GM10248 (cell line): ENCODE measurements at regions not wholly inside any gene's neighbourhood (a gene's known extent, or its start where the extent isn't known, plus 50 kb on each side); places are given as distances from the start of the nearest gene placed in this dataset.

Experiments used
- CTCF ChIA-PET: fragments of 300-600 bp; sonication (Branson Sonifier 250); formaldehyde crosslinking; extraction: SDS; loops from one replicate; lab custom pipeline; 2021; ENCODE audit warnings: antibody characterized with exemption; lab: Yijun Ruan, JAX
- POLR2A ChIA-PET: fragments of 350-650 bp; sonication (Branson Sonifier 250); formaldehyde crosslinking; extraction: SDS; loops from one replicate; lab custom pipeline; 2020; ENCODE audit warnings: antibody characterized with exemption; lab: Yijun Ruan, JAX
- DNase-seq: peaks from one replicate; pipeline ENCODE4 v3.0.0; 2012; ENCODE audit errors: extremely low spot score
- CTCF ChIP-seq: IDR thresholded peaks from 2 replicates; pipeline ENCODE4 v1.5.1; 2012; ENCODE audit warnings: mild to moderate bottlenecking, low read depth; ENCODE audit errors: extremely low read depth, missing control alignments, control extremely low read depth

GRCh38 chr10:36269222-36269621 is 627.1 kb upstream of the FZD8 start:
- no peak for DNase-seq
- POLR2A ChIA-PET: no interaction called here
- no peak for TF ChIP-seq CTCF
- CTCF ChIA-PET: no interaction called here

- no peak for DNase-seq
- no peak for TF ChIP-seq CTCF
- POLR2A ChIA-PET: no interaction called here
- CTCF ChIA-PET: no interaction called here
Measured at GRCh38 chr10:36266923-36267322, 624.8 kb upstream of the FZD8 start.

- TF ChIP-seq CTCF: no peak
- DNase-seq: no peak
- CTCF ChIA-PET: interaction anchor here (1.3 kb wide), 1 partner anchor 17 kb away, joined by 3 read pairs; no protein-coding TSS in a partner anchor
- POLR2A ChIA-PET: no interaction called here
Measured at GRCh38 chr10:36265741-36266140, 623.6 kb upstream of the FZD8 start.

- POLR2A ChIA-PET: no interaction called here
- CTCF ChIA-PET: no interaction called here
- TF ChIP-seq CTCF: no peak
- DNase-seq: no peak
Measured at GRCh38 chr10:36263871-36264270, 621.8 kb upstream of the FZD8 start.

- no peak for TF ChIP-seq CTCF
- ChIA-PET CTCF (no interaction called here), POLR2A (no interaction called here)
- no peak for DNase-seq
Measured at GRCh38 chr10:36256948-36257356, 614.9 kb upstream of the FZD8 start.

- POLR2A ChIA-PET: no interaction called here
- DNase-seq: no peak
- CTCF ChIA-PET: no interaction called here
Measured at GRCh38 chr10:36256166-36256565, 614.1 kb upstream of the FZD8 start.

More at GRCh38 chr10:36256166-36256565, 614.1 kb upstream of the FZD8 start:
- TF ChIP-seq CTCF: no peak
